Fibroblast of the aortic adventitia (primary cell): ENCODE measurements at regions not wholly inside any gene's neighbourhood (a gene's known extent, or its start where the extent isn't known, plus 50 kb on each side); places are given as distances from the start of the nearest gene placed in this dataset.
A peak's percentile ranks its signal among the peaks of the same experiment; 100 is the strongest.

Source experiments
- DNase-seq: peaks from one replicate; pipeline ENCODE4 v3.0.0-alpha.2; 2010; ENCODE audit warnings: low read depth
- H3K4me3 ChIP-seq: 2 replicates; pipeline ENCODE4 v1.5.1; 2011; ENCODE audit warnings: low read depth, mild to moderate bottlenecking, control low read depth, low read length, moderate library complexity
- CTCF ChIP-seq: IDR thresholded peaks from 2 replicates; pipeline ENCODE4 v1.5.1; 2011; ENCODE audit warnings: mild to moderate bottlenecking, low read length, control low read depth, inconsistent platforms; ENCODE audit not compliant: insufficient read depth

GRCh38 chr1:232290570-232290969, 339.4 kb downstream of the SIPA1L2 start:
- H3K4me3 ChIP-seq, result no peak overlapping the region
- TF ChIP-seq CTCF, result no peak
- DNase-seq, result no peak

GRCh38 chr1:232287676-232288569, 342.0 kb downstream of the SIPA1L2 start:
- peak; percentile 7 for DNase-seq

GRCh38 chr1:232285138-232285537, 344.8 kb downstream of the SIPA1L2 start:
- TF ChIP-seq CTCF, result no peak
- DNase-seq, result no peak
- no peak overlapping the region for H3K4me3 ChIP-seq

More at GRCh38 chr1:232287676-232288569, 342.0 kb downstream of the SIPA1L2 start:
- no peak for TF ChIP-seq CTCF
- no peak overlapping the region for H3K4me3 ChIP-seq

DNA sequence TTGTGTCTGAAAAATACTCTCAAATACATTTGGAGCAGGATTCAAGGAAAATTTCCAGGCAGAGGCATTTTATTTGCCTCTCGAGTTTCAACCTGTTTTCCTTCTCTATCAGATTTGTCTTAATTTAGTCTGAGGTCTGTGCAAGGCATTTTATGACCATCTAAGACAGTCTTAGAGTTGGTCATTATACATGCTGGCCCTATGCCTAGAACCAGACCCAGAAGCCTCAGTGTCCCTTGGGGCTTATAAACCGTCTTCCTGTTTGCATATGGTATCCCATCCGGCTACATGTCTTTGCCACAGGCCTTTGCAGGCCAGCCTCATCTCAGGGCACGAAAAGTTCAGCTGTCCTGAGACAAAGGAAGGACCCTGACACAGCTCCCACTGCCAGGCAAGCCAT, 346.1 kb downstream of the SIPA1L2 start:
- no peak for TF ChIP-seq CTCF
- no peak overlapping the region for H3K4me3 ChIP-seq
- DNase-seq, result no peak

GRCh38 chr1:232282498-232282897, 347.4 kb downstream of the SIPA1L2 start:
- no peak for DNase-seq
- no peak for TF ChIP-seq CTCF
- H3K4me3 ChIP-seq, result no peak overlapping the region

DNA sequence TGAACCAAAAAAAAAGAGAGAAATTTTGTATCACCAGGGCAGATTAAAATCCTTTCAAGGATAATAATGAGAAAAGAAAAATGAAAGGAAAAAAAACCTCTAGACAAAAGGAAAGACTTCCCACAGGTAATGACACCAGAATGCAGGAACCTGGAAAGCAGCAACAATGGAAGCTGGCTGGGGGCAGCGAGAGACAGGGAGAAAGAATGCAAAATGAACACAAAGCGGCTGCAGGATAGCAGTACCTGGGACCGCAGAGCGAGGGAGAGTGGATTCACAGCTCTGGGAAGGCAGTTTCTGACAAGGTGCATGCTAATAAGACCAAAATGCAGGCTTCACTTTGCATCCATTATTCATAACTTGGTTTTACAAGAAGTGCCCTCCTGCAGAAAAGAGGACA, 349.0 kb downstream of the SIPA1L2 start:
- no peak overlapping the region for H3K4me3 ChIP-seq
- no peak for DNase-seq
- TF ChIP-seq CTCF, result no peak
